GM23338 (cell line): ENCODE measurements at regions not wholly inside any gene's neighbourhood (a gene's known extent, or its start where the extent isn't known, plus 50 kb on each side); places are given as distances from the start of the nearest gene placed in this dataset.

Source experiments
- CREB1 ChIP-seq: fragments of 250-450 bp; sonication (Bioruptor Pico); IDR thresholded peaks from 2 replicates; pipeline ENCODE4 v1.5.0; 2020; ENCODE audit warnings: low read depth, mild to moderate bottlenecking, moderate library complexity
- EZH2 ChIP-seq: fragments of 200-600 bp; sonication (generic); IDR thresholded peaks from one replicate; pipeline ENCODE4 v1.8.0; 2017; ENCODE audit warnings: antibody characterized with exemption, mild to moderate bottlenecking, low read depth; ENCODE audit not compliant: unreplicated experiment
- EZH2phosphoT487 ChIP-seq: fragments of 200-600 bp; sonication (generic); IDR thresholded peaks from one replicate; pipeline ENCODE4 v1.8.1; 2018; ENCODE audit warnings: antibody characterized with exemption; ENCODE audit not compliant: unreplicated experiment
- JUNB ChIP-seq: IDR thresholded peaks from one replicate; pipeline ENCODE4 v1.6.1; 2016; ENCODE audit warnings: antibody characterized with exemption; ENCODE audit not compliant: unreplicated experiment
- NANOG ChIP-seq: IDR thresholded peaks from 2 replicates; pipeline ENCODE4 v1.6.1; 2016; ENCODE audit warnings: antibody characterized with exemption, borderline replicate concordance
- POLR2AphosphoS5 ChIP-seq: IDR thresholded peaks from 2 replicates; pipeline ENCODE4 v1.6.1; 2016; ENCODE audit warnings: antibody characterized with exemption, low read depth
- ZNF114 ChIP-seq: fragments of 250-450 bp; sonication (Bioruptor Pico); IDR thresholded peaks from 2 replicates; pipeline ENCODE4 v1.5.0; 2020; ENCODE audit warnings: mild to moderate bottlenecking, moderate library complexity
- ZNF331 ChIP-seq: fragments of 250-450 bp; sonication (Bioruptor Pico); IDR thresholded peaks from 2 replicates; pipeline ENCODE4 v1.5.0; 2020; ENCODE audit warnings: low read depth, mild to moderate bottlenecking, moderate library complexity
- TF ChIP-seq, protein P1 (sequence below): fragments of 250-450 bp; sonication (Bioruptor Pico); IDR thresholded peaks from 2 replicates; pipeline ENCODE4 v1.5.0; 2020; ENCODE audit warnings: mild to moderate bottlenecking, moderate library complexity
- TF ChIP-seq, protein P2 (sequence below), 2 experiments: fragments of 200-600 bp in 1 of 2; sonication (generic) in 1 of 2; conservative IDR thresholded peaks; 2 replicates each; pipeline versions ENCODE4 v1.5.1 to v1.6.1; 2016 to 2017; ENCODE audit warnings: antibody characterized with exemption in 2 of 2, low read depth in 2 of 2, mild to moderate bottlenecking in 2 of 2, moderate library complexity in 1 of 2

DNA sequence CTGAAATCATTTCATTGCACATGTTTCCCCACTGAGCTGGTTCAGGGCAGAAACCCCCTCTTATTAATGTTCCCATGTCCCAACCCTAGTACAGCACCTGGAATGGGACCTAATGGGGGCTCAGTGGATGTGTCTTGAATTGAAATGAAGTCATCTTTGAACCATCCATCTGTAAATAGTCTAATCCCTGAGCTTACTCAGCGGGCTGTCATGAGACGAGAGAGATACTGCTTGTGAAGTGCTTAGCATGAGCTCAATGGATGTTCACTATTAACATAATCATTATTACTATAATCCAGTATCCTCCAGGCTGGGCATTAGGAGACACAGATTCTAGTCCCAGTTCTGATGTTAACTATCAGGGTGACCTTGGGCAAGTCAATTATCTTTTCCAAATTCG lies 106.6 kb upstream of the LRFN2 start (continued):
- TF ChIP-seq, protein P1, sequence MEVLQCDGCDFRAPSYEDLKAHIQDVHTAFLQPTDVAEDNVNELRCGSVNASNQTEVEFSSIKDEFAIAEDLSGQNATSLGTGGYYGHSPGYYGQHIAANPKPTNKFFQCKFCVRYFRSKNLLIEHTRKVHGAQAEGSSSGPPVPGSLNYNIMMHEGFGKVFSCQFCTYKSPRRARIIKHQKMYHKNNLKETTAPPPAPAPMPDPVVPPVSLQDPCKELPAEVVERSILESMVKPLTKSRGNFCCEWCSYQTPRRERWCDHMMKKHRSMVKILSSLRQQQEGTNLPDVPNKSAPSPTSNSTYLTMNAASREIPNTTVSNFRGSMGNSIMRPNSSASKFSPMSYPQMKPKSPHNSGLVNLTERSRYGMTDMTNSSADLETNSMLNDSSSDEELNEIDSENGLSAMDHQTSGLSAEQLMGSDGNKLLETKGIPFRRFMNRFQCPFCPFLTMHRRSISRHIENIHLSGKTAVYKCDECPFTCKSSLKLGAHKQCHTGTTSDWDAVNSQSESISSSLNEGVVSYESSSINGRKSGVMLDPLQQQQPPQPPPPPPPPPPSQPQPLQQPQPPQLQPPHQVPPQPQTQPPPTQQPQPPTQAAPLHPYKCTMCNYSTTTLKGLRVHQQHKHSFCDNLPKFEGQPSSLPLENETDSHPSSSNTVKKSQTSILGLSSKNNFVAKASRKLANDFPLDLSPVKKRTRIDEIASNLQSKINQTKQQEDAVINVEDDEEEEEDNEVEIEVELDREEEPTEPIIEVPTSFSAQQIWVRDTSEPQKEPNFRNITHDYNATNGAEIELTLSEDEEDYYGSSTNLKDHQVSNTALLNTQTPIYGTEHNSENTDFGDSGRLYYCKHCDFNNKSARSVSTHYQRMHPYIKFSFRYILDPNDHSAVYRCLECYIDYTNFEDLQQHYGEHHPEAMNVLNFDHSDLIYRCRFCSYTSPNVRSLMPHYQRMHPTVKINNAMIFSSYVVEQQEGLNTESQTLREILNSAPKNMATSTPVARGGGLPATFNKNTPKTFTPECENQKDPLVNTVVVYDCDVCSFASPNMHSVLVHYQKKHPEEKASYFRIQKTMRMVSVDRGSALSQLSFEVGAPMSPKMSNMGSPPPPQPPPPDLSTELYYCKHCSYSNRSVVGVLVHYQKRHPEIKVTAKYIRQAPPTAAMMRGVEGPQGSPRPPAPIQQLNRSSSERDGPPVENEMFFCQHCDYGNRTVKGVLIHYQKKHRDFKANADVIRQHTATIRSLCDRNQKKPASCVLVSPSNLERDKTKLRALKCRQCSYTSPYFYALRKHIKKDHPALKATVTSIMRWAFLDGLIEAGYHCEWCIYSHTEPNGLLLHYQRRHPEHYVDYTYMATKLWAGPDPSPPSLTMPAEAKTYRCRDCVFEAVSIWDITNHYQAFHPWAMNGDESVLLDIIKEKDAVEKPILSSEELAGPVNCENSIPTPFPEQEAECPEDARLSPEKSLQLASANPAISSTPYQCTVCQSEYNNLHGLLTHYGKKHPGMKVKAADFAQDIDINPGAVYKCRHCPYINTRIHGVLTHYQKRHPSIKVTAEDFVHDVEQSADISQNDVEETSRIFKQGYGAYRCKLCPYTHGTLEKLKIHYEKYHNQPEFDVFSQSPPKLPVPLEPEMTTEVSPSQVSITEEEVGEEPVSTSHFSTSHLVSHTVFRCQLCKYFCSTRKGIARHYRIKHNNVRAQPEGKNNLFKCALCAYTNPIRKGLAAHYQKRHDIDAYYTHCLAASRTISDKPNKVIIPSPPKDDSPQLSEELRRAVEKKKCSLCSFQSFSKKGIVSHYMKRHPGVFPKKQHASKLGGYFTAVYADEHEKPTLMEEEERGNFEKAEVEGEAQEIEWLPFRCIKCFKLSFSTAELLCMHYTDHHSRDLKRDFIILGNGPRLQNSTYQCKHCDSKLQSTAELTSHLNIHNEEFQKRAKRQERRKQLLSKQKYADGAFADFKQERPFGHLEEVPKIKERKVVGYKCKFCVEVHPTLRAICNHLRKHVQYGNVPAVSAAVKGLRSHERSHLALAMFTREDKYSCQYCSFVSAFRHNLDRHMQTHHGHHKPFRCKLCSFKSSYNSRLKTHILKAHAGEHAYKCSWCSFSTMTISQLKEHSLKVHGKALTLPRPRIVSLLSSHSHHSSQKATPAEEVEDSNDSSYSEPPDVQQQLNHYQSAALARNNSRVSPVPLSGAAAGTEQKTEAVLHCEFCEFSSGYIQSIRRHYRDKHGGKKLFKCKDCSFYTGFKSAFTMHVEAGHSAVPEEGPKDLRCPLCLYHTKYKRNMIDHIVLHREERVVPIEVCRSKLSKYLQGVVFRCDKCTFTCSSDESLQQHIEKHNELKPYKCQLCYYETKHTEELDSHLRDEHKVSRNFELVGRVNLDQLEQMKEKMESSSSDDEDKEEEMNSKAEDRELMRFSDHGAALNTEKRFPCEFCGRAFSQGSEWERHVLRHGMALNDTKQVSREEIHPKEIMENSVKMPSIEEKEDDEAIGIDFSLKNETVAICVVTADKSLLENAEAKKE (CRISPR knock-in tag), result no peak
- TF ChIP-seq JUNB, result no peak
- no peak for TF ChIP-seq POLR2AphosphoS5
- TF ChIP-seq ZNF114 (CRISPR knock-in tag), result no peak
- TF ChIP-seq, protein P2, sequence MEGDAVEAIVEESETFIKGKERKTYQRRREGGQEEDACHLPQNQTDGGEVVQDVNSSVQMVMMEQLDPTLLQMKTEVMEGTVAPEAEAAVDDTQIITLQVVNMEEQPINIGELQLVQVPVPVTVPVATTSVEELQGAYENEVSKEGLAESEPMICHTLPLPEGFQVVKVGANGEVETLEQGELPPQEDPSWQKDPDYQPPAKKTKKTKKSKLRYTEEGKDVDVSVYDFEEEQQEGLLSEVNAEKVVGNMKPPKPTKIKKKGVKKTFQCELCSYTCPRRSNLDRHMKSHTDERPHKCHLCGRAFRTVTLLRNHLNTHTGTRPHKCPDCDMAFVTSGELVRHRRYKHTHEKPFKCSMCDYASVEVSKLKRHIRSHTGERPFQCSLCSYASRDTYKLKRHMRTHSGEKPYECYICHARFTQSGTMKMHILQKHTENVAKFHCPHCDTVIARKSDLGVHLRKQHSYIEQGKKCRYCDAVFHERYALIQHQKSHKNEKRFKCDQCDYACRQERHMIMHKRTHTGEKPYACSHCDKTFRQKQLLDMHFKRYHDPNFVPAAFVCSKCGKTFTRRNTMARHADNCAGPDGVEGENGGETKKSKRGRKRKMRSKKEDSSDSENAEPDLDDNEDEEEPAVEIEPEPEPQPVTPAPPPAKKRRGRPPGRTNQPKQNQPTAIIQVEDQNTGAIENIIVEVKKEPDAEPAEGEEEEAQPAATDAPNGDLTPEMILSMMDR (conservative IDR thresholded peaks at IDR 0.05; ENCODE audit: low read depth in 2 of 2), result no peak
- TF ChIP-seq EZH2, result no peak
- no peak for TF ChIP-seq EZH2phosphoT487
- no peak for TF ChIP-seq CREB1 (CRISPR knock-in tag)
- TF ChIP-seq NANOG, result no peak
- TF ChIP-seq ZNF331 (CRISPR knock-in tag), result no peak
